ENCODE measurements at regions not wholly inside any gene's neighbourhood (a gene's known extent, or its start where the extent isn't known, plus 50 kb on each side); places are given as distances from the start of the nearest gene placed in this dataset.

GRCh38 chr10:78250313-78251015, 216.8 kb downstream of the RPS24 start:
- no peak for DNase-seq

GRCh38 chr10:78251016-78251385, 217.3 kb downstream of the RPS24 start:
- no peak for DNase-seq

GRCh38 chr10:78252286-78252685, 218.6 kb downstream of the RPS24 start:
- no peak for DNase-seq

- DNase-seq = no peak
These were observed 219.6 kb downstream of the RPS24 start for GRCh38 chr10:78253063-78253853.

- no peak for DNase-seq
These were observed 220.3 kb downstream of the RPS24 start for GRCh38 chr10:78254013-78254412.

GRCh38 chr10:78255214-78255613, 221.6 kb downstream of the RPS24 start:
- DNase-seq = no peak

GRCh38 chr10:78255796-78256638, 222.4 kb downstream of the RPS24 start:
- no peak for DNase-seq

- no peak for DNase-seq
These were observed 224.8 kb downstream of the RPS24 start for GRCh38 chr10:78258323-78259030.

- no peak for DNase-seq
These were observed 225.7 kb downstream of the RPS24 start for GRCh38 chr10:78259391-78259790.

GRCh38 chr10:78260141-78260540, 226.5 kb downstream of the RPS24 start:
- DNase-seq = no peak

- no peak for DNase-seq
These were observed 227.0 kb downstream of the RPS24 start for GRCh38 chr10:78260680-78261079.

- DNase-seq = no peak
These were observed 227.6 kb downstream of the RPS24 start for GRCh38 chr10:78261291-78261690.

- no peak for DNase-seq
These were observed 229.2 kb downstream of the RPS24 start for GRCh38 chr10:78262860-78263259.

- no peak for DNase-seq
These were observed 229.9 kb downstream of the RPS24 start for GRCh38 chr10:78263521-78263988.

- no peak for DNase-seq
These were observed 230.7 kb downstream of the RPS24 start for GRCh38 chr10:78264361-78264760.

- DNase-seq = no peak
These were observed 233.2 kb downstream of the RPS24 start for GRCh38 chr10:78266741-78267469.

GRCh38 chr10:78267598-78267997, 233.9 kb downstream of the RPS24 start:
- DNase-seq = no peak

GRCh38 chr10:78269060-78269459, 235.4 kb downstream of the RPS24 start:
- no peak for DNase-seq

- DNase-seq = no peak
These were observed 238.7 kb downstream of the RPS24 start for GRCh38 chr10:78272329-78272728.

- no peak for DNase-seq
These were observed 240.8 kb downstream of the RPS24 start for GRCh38 chr10:78274491-78274890.

- no peak for DNase-seq
These were observed 242.5 kb downstream of the RPS24 start for GRCh38 chr10:78276139-78276538.

Data from right hindlimb (tissue), 1 donor.